Upper lobe of left lung (tissue), 4 donors: ENCODE measurements at regions not wholly inside any gene's neighbourhood (a gene's known extent, or its start where the extent isn't known, plus 50 kb on each side); places are given as distances from the start of the nearest gene placed in this dataset.

ENCODE experiments used
- EP300 ChIP-seq, 4 donors: sonication (generic); formaldehyde crosslinking; IDR thresholded peaks; one replicate each; pipeline ENCODE4 v1.5.1; 2017; ENCODE audit warnings: antibody characterized with exemption in 4 of 4, control low read depth in 2 of 4
- POLR2A ChIP-seq, 4 donors: fragments of 450-650 bp; IDR thresholded peaks; one replicate each; pipeline ENCODE4 v1.5.1; 2016 to 2017; ENCODE audit warnings: antibody characterized with exemption in 4 of 4, mild to moderate bottlenecking in 2 of 4
- POLR2AphosphoS5 ChIP-seq, 2 donors: sonication (generic); formaldehyde crosslinking; IDR thresholded peaks; one replicate each; pipeline ENCODE4 v1.5.1; 2017; ENCODE audit warnings: antibody characterized with exemption in 2 of 2
- TF ChIP-seq, protein P1 (sequence below), 6 experiments: fragments of 450-650 bp in 4 of 6; fragments of 200-600 bp in 2 of 6; sonication (generic) in 2 of 6; IDR thresholded peaks; one replicate each; pipeline ENCODE4 v1.5.1; 2016 to 2019; ENCODE audit warnings: antibody characterized with exemption in 6 of 6

DNA sequence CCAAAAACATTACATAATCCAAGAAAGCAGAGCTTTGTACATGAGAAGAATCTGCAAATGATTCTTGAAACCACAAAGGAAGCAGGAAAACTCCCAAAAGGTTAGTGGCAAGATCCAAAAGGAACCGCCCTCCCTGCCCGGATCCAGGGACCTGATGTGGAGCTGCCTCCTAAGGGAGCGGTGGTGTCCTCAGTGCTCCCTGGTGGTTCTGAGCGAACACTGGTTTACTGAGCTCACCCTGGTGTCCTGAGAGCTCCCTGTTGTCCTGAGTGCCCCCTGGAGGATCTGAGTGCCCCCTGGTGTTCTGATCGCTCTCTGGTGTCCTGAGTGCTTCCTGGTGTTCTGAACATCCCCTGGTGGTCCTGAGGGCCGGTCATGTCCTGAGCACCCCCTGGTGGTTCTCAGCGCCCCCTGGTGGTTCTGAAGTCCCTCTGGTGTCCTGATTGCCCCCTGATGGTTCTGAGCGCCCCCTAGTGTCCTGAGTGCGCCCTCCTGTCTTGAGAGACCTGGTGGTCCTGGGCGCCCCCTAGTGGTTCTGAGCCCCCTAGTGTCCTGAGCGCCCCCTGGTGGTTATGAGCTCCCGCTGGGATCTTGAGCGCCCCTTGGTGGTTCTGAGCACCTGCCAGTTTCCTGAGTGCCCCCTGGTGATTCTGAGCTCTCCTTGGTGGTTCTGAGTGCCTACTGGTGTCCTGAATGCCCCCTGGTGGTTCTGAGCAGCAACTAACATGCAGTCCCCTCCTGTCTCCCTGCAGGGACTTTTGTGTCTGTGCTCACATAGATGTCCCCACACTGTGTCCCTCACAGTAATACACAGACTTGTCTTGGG, 891.1 kb downstream of the TMEM121 start:
- no peak for TF ChIP-seq POLR2A (IDR thresholded peaks at IDR 0.05)
- no peak for TF ChIP-seq EP300 (IDR thresholded peaks at IDR 0.05)
- TF ChIP-seq, protein P1, sequence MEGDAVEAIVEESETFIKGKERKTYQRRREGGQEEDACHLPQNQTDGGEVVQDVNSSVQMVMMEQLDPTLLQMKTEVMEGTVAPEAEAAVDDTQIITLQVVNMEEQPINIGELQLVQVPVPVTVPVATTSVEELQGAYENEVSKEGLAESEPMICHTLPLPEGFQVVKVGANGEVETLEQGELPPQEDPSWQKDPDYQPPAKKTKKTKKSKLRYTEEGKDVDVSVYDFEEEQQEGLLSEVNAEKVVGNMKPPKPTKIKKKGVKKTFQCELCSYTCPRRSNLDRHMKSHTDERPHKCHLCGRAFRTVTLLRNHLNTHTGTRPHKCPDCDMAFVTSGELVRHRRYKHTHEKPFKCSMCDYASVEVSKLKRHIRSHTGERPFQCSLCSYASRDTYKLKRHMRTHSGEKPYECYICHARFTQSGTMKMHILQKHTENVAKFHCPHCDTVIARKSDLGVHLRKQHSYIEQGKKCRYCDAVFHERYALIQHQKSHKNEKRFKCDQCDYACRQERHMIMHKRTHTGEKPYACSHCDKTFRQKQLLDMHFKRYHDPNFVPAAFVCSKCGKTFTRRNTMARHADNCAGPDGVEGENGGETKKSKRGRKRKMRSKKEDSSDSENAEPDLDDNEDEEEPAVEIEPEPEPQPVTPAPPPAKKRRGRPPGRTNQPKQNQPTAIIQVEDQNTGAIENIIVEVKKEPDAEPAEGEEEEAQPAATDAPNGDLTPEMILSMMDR (IDR thresholded peaks at IDR 0.05) = peak; percentile 22 to 69 (median 38)
- TF ChIP-seq POLR2AphosphoS5 (IDR thresholded peaks at IDR 0.05) = no peak
